Heart left ventricle (tissue), 13 donors: ENCODE measurements at regions not wholly inside any gene's neighbourhood (a gene's known extent, or its start where the extent isn't known, plus 50 kb on each side); places are given as distances from the start of the nearest gene placed in this dataset.

ENCODE experiments used
- CTCF ChIP-seq, 12 donors: fragments of 200-600 bp; sonication (generic) in 4 of 12; IDR thresholded peaks; one replicate each; pipeline versions ENCODE4 v1.5.0 to v1.8.0; 2018 to 2022; ENCODE audit warnings: antibody characterized with exemption in 12 of 12, mild to moderate bottlenecking in 5 of 12
- POLR2A ChIP-seq, 2 donors: fragments of 450-650 bp; IDR thresholded peaks; one replicate each; pipeline ENCODE4 v1.6.1; 2017; ENCODE audit warnings: antibody characterized with exemption in 2 of 2, mild to moderate bottlenecking in 2 of 2, moderate library complexity in 2 of 2
- donor health status: ischemic (EF 13 %, LVEDD 7.1; RV severe dilation, severe dysfunction).
- donor health status: DM: no; HTN: yes; CAD: no.
- donor health status: DM: no; HTN: no; CAD: no.
- donor health status: ischemic (EF 25% LVEDD 6.9; RV normal size, moderate dysfunction).
- donor health status: ischemic (EF 25% LVEDD 5.7; RV mildly dilated, moderate dysfunction).
- donor health status: ischemic (EF 35%, LVEDD 5.7; RV mildly dilated, moderate dysfunction).
- donor health status: nonischemic (EF 11% LVEDD 7.7; RV severe dilation, severe dysfunction).
- donor health status: DM: yes; HTN: yes; CAD: no.
- donor health status: PGD.
- donor health status: ischemic (EF 29% LVEDD 5.4; RV normal size, mild dysfunction).
- donor health status: nonischemic (EF 23%, LVEDD 6.1; RV moderate dilation, normal function).

GRCh38 chr7:145212050-145212449 is 376.2 kb upstream of the TPK1 start:
- TF ChIP-seq CTCF (IDR thresholded peaks at IDR 0.05) (no peak), POLR2A (IDR thresholded peaks at IDR 0.05) (no peak)
